GM21526 (cell line): ENCODE measurements at regions not wholly inside any gene's neighbourhood (a gene's known extent, or its start where the extent isn't known, plus 50 kb on each side); places are given as distances from the start of the nearest gene placed in this dataset.

Source experiments
- ATAC-seq: cut with Tn5 transposase; IDR thresholded peaks from one replicate; pipeline ENCODE4 v1.9.1; 2021; ENCODE audit warnings: moderate library complexity; ENCODE audit not compliant: unreplicated experiment, low FRiP score

- ATAC-seq, result no peak
These were observed 738.6 kb upstream of the GRIA3 start for GRCh38 chrX:122445466-122445865.

GRCh38 chrX:122464341-122464740 lies 719.7 kb upstream of the GRIA3 start:
- no peak for ATAC-seq

- no peak for ATAC-seq
These were observed 708.8 kb upstream of the GRIA3 start for GRCh38 chrX:122475306-122475705.

GRCh38 chrX:122500556-122500955 lies 683.5 kb upstream of the GRIA3 start:
- no peak for ATAC-seq

- ATAC-seq, result no peak
These were observed 682.4 kb upstream of the GRIA3 start for GRCh38 chrX:122501652-122502051.

- no peak for ATAC-seq
These were observed 680.1 kb upstream of the GRIA3 start for GRCh38 chrX:122504026-122504425.

- ATAC-seq, result no peak
These were observed 671.5 kb upstream of the GRIA3 start for GRCh38 chrX:122512561-122513072.

- ATAC-seq, result no peak
These were observed 666.3 kb upstream of the GRIA3 start for GRCh38 chrX:122517786-122518185.

- ATAC-seq, result no peak
These were observed 638.3 kb upstream of the GRIA3 start for GRCh38 chrX:122545778-122546177.

GRCh38 chrX:122546269-122546668 lies 637.8 kb upstream of the GRIA3 start:
- ATAC-seq, result no peak

- no peak for ATAC-seq
These were observed 631.7 kb upstream of the GRIA3 start for GRCh38 chrX:122552286-122552800.

- ATAC-seq, result no peak
These were observed 628.2 kb upstream of the GRIA3 start for GRCh38 chrX:122555925-122556324.

GRCh38 chrX:122565952-122566351 lies 618.1 kb upstream of the GRIA3 start:
- no peak for ATAC-seq

- ATAC-seq, result no peak
These were observed 617.7 kb upstream of the GRIA3 start for GRCh38 chrX:122566401-122566800.

- no peak for ATAC-seq
These were observed 616.2 kb upstream of the GRIA3 start for GRCh38 chrX:122567911-122568310.

- ATAC-seq, result no peak
These were observed 611.6 kb upstream of the GRIA3 start for GRCh38 chrX:122572461-122572860.

GRCh38 chrX:122579036-122579435 lies 605.0 kb upstream of the GRIA3 start:
- ATAC-seq, result no peak

GRCh38 chrX:122579526-122579925 lies 604.6 kb upstream of the GRIA3 start:
- no peak for ATAC-seq

GRCh38 chrX:122582280-122582974 lies 601.7 kb upstream of the GRIA3 start:
- no peak for ATAC-seq

GRCh38 chrX:122582975-122583305 lies 601.1 kb upstream of the GRIA3 start:
- no peak for ATAC-seq

- no peak for ATAC-seq
These were observed 600.5 kb upstream of the GRIA3 start for GRCh38 chrX:122583551-122583950.

- ATAC-seq, result no peak
These were observed 599.1 kb upstream of the GRIA3 start for GRCh38 chrX:122584981-122585380.

GRCh38 chrX:122586831-122587230 lies 597.2 kb upstream of the GRIA3 start:
- ATAC-seq, result no peak
